SK-N-SH treated with all-trans-retinoic acid at 6 μM for 48 hours (cell line): ENCODE measurements at regions not wholly inside any gene's neighbourhood (a gene's known extent, or its start where the extent isn't known, plus 50 kb on each side); places are given as distances from the start of the nearest gene placed in this dataset.

ENCODE experiments used
- ATAC-seq: fragments of 200-7000 bp; cut with Tn5 transposase; 3 replicates; pipeline ENCODE4 v1.9.1; 2020; ENCODE audit warnings: mild to moderate bottlenecking, moderate library complexity
- ARNTL ChIP-seq: fragments of 450-650 bp; formaldehyde crosslinking; IDR thresholded peaks from 2 replicates; pipeline ENCODE4 v1.5.0; 2020; ENCODE audit warnings: low read depth, mild to moderate bottlenecking, moderate library complexity, borderline replicate concordance
- BACH2 ChIP-seq: fragments of 250-450 bp; sonication (Bioruptor Pico); IDR thresholded peaks from 2 replicates; pipeline ENCODE4 v1.9.0; 2021; ENCODE audit warnings: mild to moderate bottlenecking, borderline replicate concordance
- CREB5 ChIP-seq: fragments of 250-450 bp; sonication (Bioruptor Pico); IDR thresholded peaks from 2 replicates; pipeline ENCODE4 v1.5.1; 2020; ENCODE audit warnings: low read depth, mild to moderate bottlenecking, moderate library complexity
- CSDC2 ChIP-seq: fragments of 250-450 bp; sonication (Bioruptor Pico); IDR thresholded peaks from 2 replicates; pipeline ENCODE4 v1.5.0; 2020; ENCODE audit warnings: mild to moderate bottlenecking, moderate library complexity
- ESRRG ChIP-seq: fragments of 250-450 bp; sonication (Bioruptor Pico); IDR thresholded peaks from 2 replicates; pipeline ENCODE4 v1.6.1; 2021; ENCODE audit warnings: mild to moderate bottlenecking
- GLIS3 ChIP-seq: fragments of 250-450 bp; sonication (Bioruptor Pico); IDR thresholded peaks from 2 replicates; pipeline ENCODE4 v1.5.0; 2020; ENCODE audit warnings: mild to moderate bottlenecking, moderate library complexity
- ISL1 ChIP-seq: fragments of 250-450 bp; sonication (Bioruptor Pico); IDR thresholded peaks from 2 replicates; pipeline ENCODE4 v2.1.2; 2022; ENCODE audit warnings: mild to moderate bottlenecking, moderate library complexity
- OSR1 ChIP-seq: fragments of 250-450 bp; sonication (Bioruptor Pico); IDR thresholded peaks from 2 replicates; pipeline ENCODE4 v1.8.0; 2022; ENCODE audit warnings: moderate library complexity, mild to moderate bottlenecking, inconsistent platforms
- POU6F1 ChIP-seq: fragments of 250-450 bp; sonication (Bioruptor Pico); IDR thresholded peaks from 2 replicates; pipeline ENCODE4 v1.8.0; 2021; ENCODE audit warnings: low read depth, mild to moderate bottlenecking, moderate library complexity, borderline replicate concordance
- PPARA ChIP-seq: fragments of 250-450 bp; sonication (Bioruptor Pico); IDR thresholded peaks from 2 replicates; pipeline ENCODE4 v1.5.0; 2020; ENCODE audit warnings: mild to moderate bottlenecking, borderline replicate concordance
- SNAI2 ChIP-seq: fragments of 250-450 bp; sonication (Bioruptor Pico); IDR thresholded peaks from 2 replicates; pipeline ENCODE4 v1.5.0; 2020; ENCODE audit warnings: mild to moderate bottlenecking, moderate library complexity
- TCF4 ChIP-seq: fragments of 250-450 bp; sonication (Bioruptor Pico); IDR thresholded peaks from 2 replicates; pipeline ENCODE4 v1.8.0; 2021; ENCODE audit warnings: mild to moderate bottlenecking, moderate library complexity, borderline replicate concordance
- ZC3H10 ChIP-seq: fragments of 250-450 bp; sonication (Bioruptor Pico); IDR thresholded peaks from 2 replicates; pipeline ENCODE4 v1.5.1; 2021; ENCODE audit warnings: mild to moderate bottlenecking, moderate library complexity
- ZFP3 ChIP-seq: fragments of 250-450 bp; sonication (Bioruptor Pico); IDR thresholded peaks from 2 replicates; pipeline ENCODE4 v1.5.0; 2020; ENCODE audit warnings: mild to moderate bottlenecking, moderate library complexity
- ZFP30 ChIP-seq: fragments of 450-650 bp; formaldehyde crosslinking; IDR thresholded peaks from 2 replicates; pipeline ENCODE4 v1.5.0; 2022; ENCODE audit warnings: mild to moderate bottlenecking, moderate library complexity
- ZNF565 ChIP-seq: fragments of 450-650 bp; formaldehyde crosslinking; conservative IDR thresholded peaks from 2 replicates; pipeline ENCODE4 v1.5.0; 2020; ENCODE audit warnings: low read depth, mild to moderate bottlenecking, moderate library complexity
- ZNF70 ChIP-seq: fragments of 450-650 bp; formaldehyde crosslinking; IDR thresholded peaks from 2 replicates; pipeline ENCODE4 v1.5.0; 2020; ENCODE audit warnings: mild to moderate bottlenecking, moderate library complexity
- ZNF8 ChIP-seq: fragments of 450-650 bp; formaldehyde crosslinking; IDR thresholded peaks from 2 replicates; pipeline ENCODE4 v1.5.0; 2020; ENCODE audit warnings: mild to moderate bottlenecking, moderate library complexity
- TF ChIP-seq, protein P1 (sequence below): fragments of 250-450 bp; sonication (Bioruptor Pico); IDR thresholded peaks from 2 replicates; pipeline ENCODE4 v1.5.1; 2021; ENCODE audit warnings: mild to moderate bottlenecking, moderate library complexity
- TF ChIP-seq, protein P2 (sequence below): fragments of 250-450 bp; sonication (Bioruptor Pico); IDR thresholded peaks from 2 replicates; pipeline ENCODE4 v1.8.0; 2020; ENCODE audit warnings: mild to moderate bottlenecking, moderate library complexity, borderline replicate concordance

DNA sequence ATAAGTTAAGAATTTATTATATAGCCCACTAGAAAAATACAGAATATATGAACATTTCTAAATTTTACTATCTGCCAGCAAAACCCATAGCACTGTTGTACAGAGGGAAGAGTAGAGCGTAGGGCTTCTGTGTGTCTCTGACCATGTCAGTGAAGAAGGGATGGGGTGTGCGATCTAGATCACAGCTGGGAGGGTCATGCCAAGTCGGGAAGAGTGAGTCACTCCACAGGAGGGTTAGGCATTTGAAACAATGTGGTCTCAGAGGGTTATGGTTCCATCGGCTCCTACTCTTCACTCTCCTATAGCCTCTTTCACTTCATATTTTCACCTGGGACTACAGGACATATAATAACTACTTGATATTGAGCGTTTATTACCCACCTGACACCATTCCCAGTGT, 185.1 kb upstream of the DDHD1 start:
- ATAC-seq = no peak
- TF ChIP-seq ESRRG (CRISPR knock-in tag) (no peak), POU6F1 (no peak), ZNF70 (CRISPR knock-in tag) (no peak), OSR1 (CRISPR knock-in tag) (no peak), ARNTL (CRISPR knock-in tag) (no peak), CSDC2 (CRISPR knock-in tag) (no peak), PPARA (no peak)

- TF ChIP-seq, protein P1, sequence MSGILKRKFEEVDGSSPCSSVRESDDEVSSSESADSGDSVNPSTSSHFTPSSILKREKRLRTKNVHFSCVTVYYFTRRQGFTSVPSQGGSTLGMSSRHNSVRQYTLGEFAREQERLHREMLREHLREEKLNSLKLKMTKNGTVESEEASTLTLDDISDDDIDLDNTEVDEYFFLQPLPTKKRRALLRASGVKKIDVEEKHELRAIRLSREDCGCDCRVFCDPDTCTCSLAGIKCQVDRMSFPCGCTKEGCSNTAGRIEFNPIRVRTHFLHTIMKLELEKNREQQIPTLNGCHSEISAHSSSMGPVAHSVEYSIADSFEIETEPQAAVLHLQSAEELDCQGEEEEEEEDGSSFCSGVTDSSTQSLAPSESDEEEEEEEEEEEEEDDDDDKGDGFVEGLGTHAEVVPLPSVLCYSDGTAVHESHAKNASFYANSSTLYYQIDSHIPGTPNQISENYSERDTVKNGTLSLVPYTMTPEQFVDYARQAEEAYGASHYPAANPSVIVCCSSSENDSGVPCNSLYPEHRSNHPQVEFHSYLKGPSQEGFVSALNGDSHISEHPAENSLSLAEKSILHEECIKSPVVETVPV (CRISPR knock-in tag) = no peak
- TF ChIP-seq ZNF70 (CRISPR knock-in tag) (no peak), SNAI2 (CRISPR knock-in tag) (no peak)
- no peak for ATAC-seq
Observed at GRCh38 chr14:53336729-53337128, 183.6 kb upstream of the DDHD1 start.

DNA sequence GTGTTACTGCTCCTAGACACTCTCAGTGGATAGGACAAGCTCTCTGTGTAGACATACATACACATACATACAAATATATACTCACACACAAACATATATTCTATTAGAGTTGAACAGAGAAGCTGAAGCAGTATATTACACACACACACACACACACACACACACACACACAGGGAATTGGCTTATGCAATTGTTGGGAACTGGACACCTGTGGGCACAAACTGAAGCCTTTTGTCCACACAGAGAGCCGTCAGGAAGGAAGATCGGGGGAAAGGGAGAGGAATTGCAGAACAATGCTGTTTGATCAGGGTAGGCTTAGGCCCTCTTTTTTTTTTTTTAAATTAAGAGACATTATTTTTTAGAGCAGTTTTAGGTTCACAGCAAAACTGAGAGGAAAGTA, 180.7 kb upstream of the DDHD1 start:
- TF ChIP-seq ARNTL (CRISPR knock-in tag) = no peak
- TF ChIP-seq ZNF565 (CRISPR knock-in tag) = no peak
- no peak for TF ChIP-seq ZNF70 (CRISPR knock-in tag)
- no peak for TF ChIP-seq CREB5
- no peak for TF ChIP-seq ZC3H10 (CRISPR knock-in tag)
- no peak for TF ChIP-seq PPARA
- TF ChIP-seq, protein P2, sequence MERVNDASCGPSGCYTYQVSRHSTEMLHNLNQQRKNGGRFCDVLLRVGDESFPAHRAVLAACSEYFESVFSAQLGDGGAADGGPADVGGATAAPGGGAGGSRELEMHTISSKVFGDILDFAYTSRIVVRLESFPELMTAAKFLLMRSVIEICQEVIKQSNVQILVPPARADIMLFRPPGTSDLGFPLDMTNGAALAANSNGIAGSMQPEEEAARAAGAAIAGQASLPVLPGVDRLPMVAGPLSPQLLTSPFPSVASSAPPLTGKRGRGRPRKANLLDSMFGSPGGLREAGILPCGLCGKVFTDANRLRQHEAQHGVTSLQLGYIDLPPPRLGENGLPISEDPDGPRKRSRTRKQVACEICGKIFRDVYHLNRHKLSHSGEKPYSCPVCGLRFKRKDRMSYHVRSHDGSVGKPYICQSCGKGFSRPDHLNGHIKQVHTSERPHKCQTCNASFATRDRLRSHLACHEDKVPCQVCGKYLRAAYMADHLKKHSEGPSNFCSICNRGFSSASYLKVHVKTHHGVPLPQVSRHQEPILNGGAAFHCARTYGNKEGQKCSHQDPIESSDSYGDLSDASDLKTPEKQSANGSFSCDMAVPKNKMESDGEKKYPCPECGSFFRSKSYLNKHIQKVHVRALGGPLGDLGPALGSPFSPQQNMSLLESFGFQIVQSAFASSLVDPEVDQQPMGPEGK (CRISPR knock-in tag) = no peak
- no peak for TF ChIP-seq POU6F1
- TF ChIP-seq OSR1 (CRISPR knock-in tag) = no peak
- no peak for TF ChIP-seq ZFP30 (CRISPR knock-in tag)
- TF ChIP-seq, protein P1 (CRISPR knock-in tag) = no peak
- no peak for TF ChIP-seq BACH2 (CRISPR knock-in tag)
- TF ChIP-seq ESRRG (CRISPR knock-in tag) = no peak
- TF ChIP-seq TCF4 = no peak
- TF ChIP-seq, all 23 proteins: peak for 0

DNA sequence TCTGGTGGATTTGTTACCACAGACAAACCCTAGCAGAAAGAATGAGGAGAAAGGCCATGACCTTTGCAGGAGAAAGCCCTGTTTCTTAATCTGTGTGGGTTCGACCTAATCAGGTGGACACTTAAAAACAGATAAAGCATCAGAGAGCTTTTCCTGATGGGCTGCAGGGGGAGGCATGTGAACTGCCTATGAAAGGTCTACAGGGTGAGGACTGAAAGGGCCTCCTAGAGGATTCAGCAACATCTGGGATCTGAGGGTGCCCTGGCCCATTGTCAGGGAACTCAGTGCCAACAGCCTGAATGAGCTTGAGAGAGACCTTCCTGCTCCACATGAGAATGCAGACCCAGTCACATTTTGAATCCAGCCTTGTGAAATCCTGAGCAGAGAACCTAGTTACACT, 178.8 kb upstream of the DDHD1 start:
- ATAC-seq = no peak
- no peak for TF ChIP-seq POU6F1
- no peak for TF ChIP-seq ARNTL (CRISPR knock-in tag)
- TF ChIP-seq, protein P2 (CRISPR knock-in tag) = no peak
- TF ChIP-seq PPARA = no peak
- TF ChIP-seq SNAI2 (CRISPR knock-in tag) = no peak
- no peak for TF ChIP-seq ZNF565 (CRISPR knock-in tag)
- TF ChIP-seq ZC3H10 (CRISPR knock-in tag) = no peak
- no peak for TF ChIP-seq ZNF8 (CRISPR knock-in tag)
- no peak for TF ChIP-seq CSDC2 (CRISPR knock-in tag)
- no peak for TF ChIP-seq ZNF70 (CRISPR knock-in tag)
- no peak for TF ChIP-seq ESRRG (CRISPR knock-in tag)
- TF ChIP-seq GLIS3 (CRISPR knock-in tag) = no peak
- no peak for TF ChIP-seq ISL1 (CRISPR knock-in tag)
- TF ChIP-seq CREB5 = no peak
- TF ChIP-seq ZFP30 (CRISPR knock-in tag) = no peak
- no peak for TF ChIP-seq ZFP3 (CRISPR knock-in tag)

More for the DNA sequence above, 180.7 kb upstream of the DDHD1 start:
- no peak for ATAC-seq
